Natural killer cell (primary cell): ENCODE measurements at regions not wholly inside any gene's neighbourhood (a gene's known extent, or its start where the extent isn't known, plus 50 kb on each side); places are given as distances from the start of the nearest gene placed in this dataset.

Experiments used
- ATAC-seq, 3 donors: fragments of 150-1000 bp in 2 of 3; fragments of 200-7000 bp in 1 of 3; cut with Tn5 transposase; 1 replicate in 1 of 3; 2 replicates in 2 of 3; pipeline ENCODE4 v1.10.0; 2021; ENCODE audit warnings: mild to moderate bottlenecking in 2 of 3, moderate library complexity in 2 of 3
- DNase-seq, 2 donors: peaks; one replicate each; pipeline versions ENCODE4 v3.0.0 to v3.0.0-alpha.2; 2013 to 2021; ENCODE audit warnings: mixed read lengths in 1 of 2
- H3K27ac ChIP-seq: one replicate; pipeline ENCODE4 v1.5.1; 2013; ENCODE audit warnings: mild to moderate bottlenecking, low read length
- H3K27me3 ChIP-seq: one replicate; pipeline ENCODE4 v1.6.1; 2013; ENCODE audit warnings: low read length; ENCODE audit not compliant: control insufficient read depth, insufficient read depth
- H3K36me3 ChIP-seq: one replicate; pipeline ENCODE4 v1.6.1; 2013; ENCODE audit warnings: low read length; ENCODE audit not compliant: control insufficient read depth, insufficient read depth
- H3K4me1 ChIP-seq: one replicate; pipeline ENCODE4 v1.6.1; 2013; ENCODE audit warnings: low read length; ENCODE audit not compliant: control insufficient read depth, insufficient read depth
- H3K4me3 ChIP-seq: one replicate; pipeline ENCODE4 v1.5.1; 2013; ENCODE audit warnings: low read length
- H3K9me3 ChIP-seq: one replicate; pipeline ENCODE4 v1.6.1; 2013; ENCODE audit warnings: low read length; ENCODE audit not compliant: control insufficient read depth, insufficient read depth
- H3K27ac Mint-ChIP-seq, 2 donors: one replicate each; pipeline ENCODE4 v1.8.0; 2022; ENCODE audit warnings: mild to moderate bottlenecking in 2 of 2, mixed read lengths in 2 of 2, moderate library complexity in 1 of 2
- H3K27me3 Mint-ChIP-seq, 2 donors: one replicate each; pipeline ENCODE4 v1.8.0; 2022; ENCODE audit warnings: low read depth in 2 of 2, mixed read lengths in 2 of 2
- H3K36me3 Mint-ChIP-seq: one replicate; pipeline ENCODE4 v1.8.0; 2022; ENCODE audit warnings: mixed read lengths
- H3K4me1 Mint-ChIP-seq, 2 donors: one replicate each; pipeline ENCODE4 v1.8.0; 2022; ENCODE audit warnings: mixed read lengths in 2 of 2
- H3K4me3 Mint-ChIP-seq: one replicate; pipeline ENCODE4 v1.8.0; 2022; ENCODE audit warnings: mild to moderate bottlenecking, moderate library complexity, mixed read lengths
- H3K9me3 Mint-ChIP-seq, 2 donors: one replicate each; pipeline ENCODE4 v1.8.0; 2022; ENCODE audit warnings: mixed read lengths in 2 of 2
- WGBS: methylation state at CpG from one replicate; pipeline ENCODE4 v1.1.7; 2013; ENCODE audit warnings: missing lambda C conversion rate; ENCODE audit not compliant: insufficient coverage; 5-methylcytosine and 5-hydroxymethylcytosine counted together
- intact Hi-C: fragments of 100-400 bp; cut with micrococcal nuclease; formaldehyde crosslinking; loops from one replicate; pipeline ENCODE4 v1.14.2; 2022
- TF ChIP-seq, protein P1 (sequence below): fragments of 200-600 bp; IDR thresholded peaks from one replicate; pipeline ENCODE4 v1.8.0; 2022; ENCODE audit warnings: antibody characterized with exemption

DNA sequence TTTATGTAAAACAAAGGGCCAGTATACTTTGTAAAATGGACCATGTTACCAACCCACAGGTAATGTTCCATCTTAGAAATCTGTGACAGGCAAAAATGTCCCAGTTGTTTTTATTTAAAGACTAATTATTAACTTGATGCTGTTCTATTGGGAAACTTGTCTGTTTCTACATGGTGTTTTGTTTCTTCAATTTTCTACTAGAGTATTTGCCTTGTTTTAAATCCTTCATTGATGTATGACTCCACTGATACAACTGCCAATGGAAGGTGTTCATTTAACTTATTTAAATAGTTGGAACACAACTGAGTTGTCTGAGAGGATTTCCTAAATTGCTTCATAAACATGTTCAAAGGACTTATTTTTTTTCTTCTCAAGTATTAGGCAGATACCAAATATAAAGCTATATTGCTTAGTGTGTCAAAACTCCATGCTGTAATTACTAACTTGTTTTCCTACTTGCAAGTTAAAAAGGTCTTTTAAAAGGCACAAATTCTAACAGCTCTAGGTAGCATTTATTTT lies 152.0 kb upstream of the XPO1 start:
- peaks cover 14% of the 10 kb centered on the region for H3K4me1 ChIP-seq
- TF ChIP-seq, protein P1, sequence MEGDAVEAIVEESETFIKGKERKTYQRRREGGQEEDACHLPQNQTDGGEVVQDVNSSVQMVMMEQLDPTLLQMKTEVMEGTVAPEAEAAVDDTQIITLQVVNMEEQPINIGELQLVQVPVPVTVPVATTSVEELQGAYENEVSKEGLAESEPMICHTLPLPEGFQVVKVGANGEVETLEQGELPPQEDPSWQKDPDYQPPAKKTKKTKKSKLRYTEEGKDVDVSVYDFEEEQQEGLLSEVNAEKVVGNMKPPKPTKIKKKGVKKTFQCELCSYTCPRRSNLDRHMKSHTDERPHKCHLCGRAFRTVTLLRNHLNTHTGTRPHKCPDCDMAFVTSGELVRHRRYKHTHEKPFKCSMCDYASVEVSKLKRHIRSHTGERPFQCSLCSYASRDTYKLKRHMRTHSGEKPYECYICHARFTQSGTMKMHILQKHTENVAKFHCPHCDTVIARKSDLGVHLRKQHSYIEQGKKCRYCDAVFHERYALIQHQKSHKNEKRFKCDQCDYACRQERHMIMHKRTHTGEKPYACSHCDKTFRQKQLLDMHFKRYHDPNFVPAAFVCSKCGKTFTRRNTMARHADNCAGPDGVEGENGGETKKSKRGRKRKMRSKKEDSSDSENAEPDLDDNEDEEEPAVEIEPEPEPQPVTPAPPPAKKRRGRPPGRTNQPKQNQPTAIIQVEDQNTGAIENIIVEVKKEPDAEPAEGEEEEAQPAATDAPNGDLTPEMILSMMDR, result no peak
- H3K36me3 ChIP-seq, result no peaks in the 10 kb centered on the region
- no peak overlapping the region for H3K27ac ChIP-seq
- H3K36me3 Mint-ChIP-seq, result no peaks in the 10 kb centered on the region
- no peaks in the 10 kb centered on the region for H3K27me3 Mint-ChIP-seq
- H3K4me3 Mint-ChIP-seq, result no peak overlapping the region
- ATAC-seq, result no peak
- H3K4me1 Mint-ChIP-seq, result peaks cover 10 to 15% of the 10 kb centered on the region in 2 donors
- DNase-seq, result no peak
- no peaks in the 10 kb centered on the region for H3K9me3 ChIP-seq
- H3K4me3 ChIP-seq, result no peak overlapping the region
- intact Hi-C loops, result loop anchor here (10.0 kb wide), 1 partner anchor 155 kb away; the partner anchor contains the start of gene XPO1
- H3K27ac Mint-ChIP-seq, result no peak overlapping the region
- no peaks in the 10 kb centered on the region for H3K9me3 Mint-ChIP-seq
- H3K27me3 ChIP-seq, result no peaks in the 10 kb centered on the region

DNA sequence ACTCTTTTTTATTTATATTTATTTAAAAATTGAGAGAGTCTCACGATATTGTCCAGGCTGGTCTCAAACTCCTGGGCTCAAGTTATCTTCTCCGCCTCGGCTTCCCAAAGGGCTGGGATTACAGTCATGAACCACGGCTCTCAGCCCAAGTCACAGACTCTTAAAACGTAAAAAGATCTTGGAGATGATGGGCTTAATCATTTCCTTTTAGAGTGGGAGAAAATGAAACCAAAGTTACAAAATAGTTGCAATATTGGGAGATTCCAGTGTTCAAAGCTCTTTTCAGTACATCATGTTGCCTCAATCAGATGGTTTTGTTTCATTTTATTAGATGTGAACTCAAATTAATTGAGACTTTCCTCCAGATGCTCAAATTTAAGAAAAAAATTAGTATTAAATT lies 151.4 kb upstream of the XPO1 start:
- H3K9me3 Mint-ChIP-seq, result no peaks in the 10 kb centered on the region
- no peaks in the 10 kb centered on the region for H3K36me3 ChIP-seq
- no peaks in the 10 kb centered on the region for H3K9me3 ChIP-seq
- DNase-seq, result no peak
- no peak overlapping the region for H3K4me3 ChIP-seq
- H3K36me3 Mint-ChIP-seq, result no peaks in the 10 kb centered on the region
- no peak overlapping the region for H3K4me3 Mint-ChIP-seq
- TF ChIP-seq, protein P1, result no peak
- H3K27ac Mint-ChIP-seq, result no peak overlapping the region
- WGBS, result 72% methylated on average over 5 of the region's 5 CpGs
- H3K27me3 Mint-ChIP-seq, result no peaks in the 10 kb centered on the region
- no peak overlapping the region for H3K27ac ChIP-seq
- no peaks in the 10 kb centered on the region for H3K27me3 ChIP-seq
- ATAC-seq, result no peak
- intact Hi-C loops, result no loop called here
- peaks cover 10% of the 10 kb centered on the region in 2 donors for H3K4me1 Mint-ChIP-seq
- peaks cover 10% of the 10 kb centered on the region for H3K4me1 ChIP-seq

DNA sequence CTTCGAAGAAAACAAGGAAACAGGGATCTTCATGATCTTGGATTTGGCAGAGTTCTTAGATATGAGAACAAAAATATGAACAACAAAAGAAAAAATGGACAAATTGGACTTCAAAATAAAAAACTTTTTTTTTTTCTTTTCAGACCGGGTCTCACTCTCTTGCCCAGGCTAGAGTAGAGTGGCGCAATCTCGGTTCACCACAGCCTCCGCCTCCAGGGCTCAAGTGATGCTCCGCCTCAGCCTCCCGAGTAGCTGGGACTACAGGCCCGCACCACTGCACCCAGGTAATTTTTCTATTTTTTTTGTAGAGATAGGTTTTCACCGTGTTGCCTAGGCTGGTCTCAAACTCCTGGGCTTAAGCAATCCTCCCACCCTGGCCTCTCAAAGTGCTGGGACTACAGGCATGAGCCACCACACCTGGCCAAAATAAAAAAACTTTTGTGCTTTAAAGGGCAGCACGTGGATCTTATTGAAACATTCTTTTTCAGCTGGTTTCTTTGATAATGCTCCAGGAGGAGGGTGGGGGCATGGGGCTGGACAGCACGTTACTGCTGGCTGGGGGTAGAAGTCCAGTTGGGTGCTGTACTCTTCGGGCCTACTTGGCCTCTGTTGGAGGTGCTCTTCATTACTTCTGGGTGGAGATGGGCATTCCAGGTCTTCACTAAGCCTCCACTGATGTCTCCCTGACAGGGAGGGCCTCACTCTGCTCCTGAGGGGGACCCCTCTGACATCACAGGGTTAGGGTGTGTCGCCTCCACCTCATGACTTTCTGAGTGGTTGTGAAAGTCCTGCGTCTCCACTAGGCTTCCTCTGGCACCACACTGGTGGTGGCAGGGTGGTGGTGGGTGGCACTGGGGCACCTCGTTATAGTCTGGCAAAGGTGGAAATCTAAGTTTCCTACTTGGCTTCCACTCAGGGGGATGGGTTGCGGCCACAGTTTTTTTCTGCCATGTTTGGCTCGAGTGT lies 150.5 kb upstream of the XPO1 start:
- Histone ChIP-seq H3K4me1 (peaks cover 2% of the 10 kb centered on the region), H3K27me3 (no peaks in the 10 kb centered on the region), H3K36me3 (no peaks in the 10 kb centered on the region), H3K9me3 (no peaks in the 10 kb centered on the region), H3K4me3 (no peak overlapping the region), H3K27ac (no peak overlapping the region)
- no peak for DNase-seq
- Mint-ChIP-seq H3K4me3 (no peak overlapping the region), H3K9me3 (no peaks in the 10 kb centered on the region), H3K4me1 (peaks cover under 1 to 1% of the 10 kb centered on the region in 2 donors), H3K27ac (no peak overlapping the region), H3K36me3 (no peaks in the 10 kb centered on the region), H3K27me3 (no peaks in the 10 kb centered on the region)
- ATAC-seq, result no peak
- intact Hi-C loops, result no loop called here
- TF ChIP-seq, protein P1, result no peak
- 93% methylated on average over 16 of the region's 17 CpGs for WGBS
